ENCODE measurements at regions not wholly inside any gene's neighbourhood (a gene's known extent, or its start where the extent isn't known, plus 50 kb on each side); places are given as distances from the start of the nearest gene placed in this dataset.

DNA sequence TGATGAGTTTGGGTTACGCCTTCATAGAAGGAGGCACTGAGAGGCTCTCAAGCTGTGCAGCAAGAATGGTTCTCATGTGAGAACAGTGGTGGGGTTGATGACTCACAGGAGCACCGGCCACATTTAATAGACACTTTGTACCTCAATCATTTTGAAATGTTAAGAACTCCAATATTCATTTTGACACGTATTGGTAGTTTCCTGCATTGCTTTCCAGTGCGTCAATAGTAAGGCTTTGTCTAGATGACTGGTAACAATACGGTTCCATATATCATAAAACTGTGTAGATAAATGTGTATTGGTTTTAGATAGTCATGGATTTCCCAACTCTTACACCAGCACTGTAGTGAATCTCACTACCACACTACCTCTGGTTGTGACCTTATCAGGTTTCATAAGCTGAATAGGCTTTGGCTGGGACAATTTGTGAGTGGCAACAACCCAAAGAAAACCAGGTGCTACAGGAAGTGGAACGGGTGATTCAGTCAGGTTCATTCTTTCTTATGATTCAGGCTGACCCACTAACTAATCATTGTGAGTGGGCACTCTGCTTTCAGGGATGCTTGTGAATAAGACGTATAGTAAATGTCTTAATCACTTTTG is 362.6 kb downstream of the KLF5 start:
- no peak for DNase-seq

DNA sequence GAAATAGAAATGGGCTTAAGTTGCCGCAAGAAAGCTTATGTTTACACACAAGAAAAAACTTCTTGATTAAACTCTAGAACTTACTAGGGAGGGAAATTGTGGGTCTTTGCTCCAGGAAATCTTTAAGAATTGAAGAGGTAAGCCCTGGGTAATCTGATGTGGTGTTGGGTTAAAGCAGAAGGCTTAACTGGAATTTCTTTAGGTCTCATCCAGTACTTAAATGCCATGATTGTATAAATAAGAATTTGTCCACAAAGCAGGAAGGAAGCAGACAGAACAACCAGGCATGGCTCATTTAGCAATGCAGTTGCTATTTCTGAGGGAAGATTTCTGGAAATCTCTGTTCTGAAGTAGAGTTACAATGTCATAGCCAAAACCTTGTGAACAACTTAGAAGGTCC is 360.4 kb downstream of the KLF5 start:
- DNase-seq, result no peak

DNA sequence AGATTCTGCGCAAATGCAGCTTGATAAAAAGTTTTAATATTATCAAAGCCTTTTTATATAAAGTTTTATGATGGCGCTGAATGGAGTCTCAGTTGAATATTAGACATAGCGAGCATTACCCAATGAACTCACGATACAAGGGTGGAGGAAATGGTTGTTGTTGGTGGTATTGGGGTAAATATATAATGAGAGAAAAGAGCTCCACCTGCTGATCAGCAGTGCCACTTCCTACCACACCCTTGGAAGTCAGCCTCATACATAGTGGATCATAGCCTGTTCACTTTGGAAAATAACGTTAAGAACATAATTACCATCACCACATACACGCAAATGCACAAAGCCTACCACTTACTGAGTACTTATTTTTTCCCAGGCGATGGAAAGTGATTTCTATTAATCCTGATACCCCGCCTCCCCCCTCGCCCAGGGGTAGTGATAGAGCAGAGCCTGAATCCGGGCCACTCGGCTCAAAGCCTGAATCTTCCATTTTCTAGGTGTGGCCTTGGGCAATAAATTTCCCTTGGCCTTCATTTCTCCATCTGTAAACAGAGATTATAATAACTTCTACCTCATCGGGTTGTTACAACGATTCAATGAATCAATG is 358.3 kb downstream of the KLF5 start:
- DNase-seq, result no peak

DNA sequence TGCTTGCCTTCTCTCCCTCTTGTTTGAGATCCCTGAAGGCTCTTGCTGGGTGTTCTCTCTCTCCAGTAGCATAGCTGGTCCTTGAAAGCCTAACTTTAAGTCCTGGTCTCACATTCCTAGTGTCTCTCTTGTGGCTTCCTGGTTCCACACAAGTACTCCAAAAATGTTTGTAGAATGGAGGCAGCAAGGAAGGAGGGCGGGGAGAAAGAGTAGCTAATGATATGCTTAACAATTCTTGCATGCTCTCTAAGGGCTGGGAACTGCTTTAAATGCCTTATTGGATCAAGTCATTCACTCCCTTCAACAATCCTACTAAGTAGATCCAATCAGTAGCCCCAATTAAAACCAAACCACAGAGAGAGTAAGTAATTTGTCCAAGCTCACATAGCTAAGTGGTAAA is 357.3 kb downstream of the KLF5 start:
- DNase-seq, result no peak

DNA sequence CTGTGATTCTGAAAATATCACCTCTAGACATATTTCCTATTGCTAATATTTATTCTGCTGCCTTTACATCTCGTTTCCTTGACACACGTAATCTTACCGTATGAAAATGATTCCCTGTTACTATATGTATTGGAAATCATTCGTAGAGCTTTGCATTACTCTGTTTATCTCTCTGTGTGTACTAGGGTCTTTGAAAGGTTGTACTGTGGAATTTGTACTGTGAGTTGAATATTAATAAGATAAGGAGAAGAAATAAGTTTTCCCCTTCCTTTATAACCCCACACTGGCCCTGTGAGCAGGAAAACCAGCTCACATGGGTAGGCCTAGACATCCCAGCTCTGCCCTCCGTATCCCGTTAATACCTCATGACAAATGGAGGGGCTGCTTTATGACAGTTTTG is 354.9 kb downstream of the KLF5 start:
- DNase-seq, result no peak

DNA sequence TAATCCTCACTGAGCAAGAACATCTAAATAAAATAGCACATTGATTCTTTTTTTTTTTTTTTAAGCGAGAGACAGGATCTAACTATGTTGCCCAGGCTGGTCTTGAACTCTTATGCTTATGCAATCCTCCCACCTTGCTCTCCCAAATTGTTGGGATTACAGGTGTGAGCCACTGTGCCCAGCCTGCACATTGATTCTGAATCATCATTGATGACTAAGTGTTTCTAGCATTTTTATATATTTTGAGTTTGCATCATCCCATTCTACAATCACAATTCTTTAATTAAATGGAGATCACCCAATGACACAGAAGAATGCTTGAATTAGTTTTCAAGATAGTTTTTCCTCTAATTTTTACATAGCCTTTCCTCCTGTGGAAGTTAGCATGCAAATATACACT is 354.1 kb downstream of the KLF5 start:
- DNase-seq, result no peak

DNA sequence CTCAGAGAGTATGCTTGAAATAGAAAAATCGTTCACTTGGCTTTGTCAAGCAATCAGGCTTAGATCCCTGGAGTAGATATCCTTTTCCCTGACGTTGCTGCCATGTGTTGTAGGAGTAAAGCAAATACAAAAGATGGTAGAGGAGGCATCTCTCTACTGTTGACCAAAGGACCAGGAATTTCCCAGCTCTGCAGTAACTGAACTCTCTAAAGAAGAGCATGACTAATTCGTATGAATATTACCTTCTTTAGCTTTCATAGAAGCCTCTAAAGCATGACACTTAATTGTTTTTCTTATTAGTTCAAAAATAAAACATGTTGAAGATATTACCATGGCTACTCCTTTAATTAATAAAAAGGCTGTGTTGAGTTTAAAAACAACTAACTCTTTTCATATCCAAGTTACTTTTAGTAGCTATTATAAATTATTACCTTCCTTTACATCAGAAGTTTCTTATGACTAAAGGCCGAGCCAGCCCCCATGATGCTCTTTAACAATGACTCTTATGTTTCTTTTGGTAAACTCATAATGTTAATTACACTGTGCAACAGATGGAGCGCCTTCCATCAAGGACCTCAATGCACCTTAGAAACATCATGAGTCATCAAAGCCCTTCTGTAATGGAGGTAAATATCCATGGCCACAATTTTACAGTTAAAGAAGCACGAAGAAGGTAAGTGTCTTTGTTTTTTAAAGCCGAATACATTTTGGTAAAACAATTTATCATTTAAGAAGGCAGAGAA is 352.4 kb downstream of the KLF5 start:
- no peak for DNase-seq

DNA sequence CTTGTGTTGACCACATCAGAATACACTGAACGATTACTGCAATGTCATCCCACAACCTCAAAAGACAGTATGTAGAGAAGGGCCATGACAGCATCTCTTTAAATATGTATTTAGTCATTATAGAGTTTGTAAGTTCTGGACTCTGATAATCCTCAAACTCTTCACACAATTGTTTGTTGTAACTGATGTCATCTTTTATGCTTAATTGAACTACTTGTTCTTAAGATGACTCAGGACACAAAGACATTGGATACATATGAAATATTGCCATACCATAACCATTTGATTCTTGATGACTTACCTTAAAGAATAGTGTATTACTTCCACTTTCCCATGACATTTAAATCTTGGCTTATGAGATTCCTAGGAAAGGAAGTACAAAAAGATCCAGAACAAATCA is 347.6 kb downstream of the KLF5 start:
- no peak for DNase-seq

DNA sequence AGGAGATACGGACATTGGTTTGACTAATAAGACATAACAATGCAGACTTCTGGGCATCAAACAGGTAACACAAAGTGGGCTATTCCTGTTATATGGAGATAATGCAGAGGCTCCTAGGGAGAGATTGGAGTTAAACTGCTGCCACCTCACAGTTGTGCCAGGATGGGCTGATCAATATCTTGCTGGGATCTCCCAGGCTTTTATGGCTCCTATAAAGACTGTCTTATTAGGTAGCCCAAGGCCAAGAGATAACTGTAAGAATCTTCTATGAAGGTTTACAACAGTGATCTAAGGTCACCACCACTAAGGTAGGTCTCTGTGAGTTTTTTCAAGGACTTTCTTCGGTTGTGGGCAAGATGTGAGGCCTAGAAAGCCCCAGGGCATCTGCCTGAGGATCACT is 345.8 kb downstream of the KLF5 start:
- no peak for DNase-seq

DNA sequence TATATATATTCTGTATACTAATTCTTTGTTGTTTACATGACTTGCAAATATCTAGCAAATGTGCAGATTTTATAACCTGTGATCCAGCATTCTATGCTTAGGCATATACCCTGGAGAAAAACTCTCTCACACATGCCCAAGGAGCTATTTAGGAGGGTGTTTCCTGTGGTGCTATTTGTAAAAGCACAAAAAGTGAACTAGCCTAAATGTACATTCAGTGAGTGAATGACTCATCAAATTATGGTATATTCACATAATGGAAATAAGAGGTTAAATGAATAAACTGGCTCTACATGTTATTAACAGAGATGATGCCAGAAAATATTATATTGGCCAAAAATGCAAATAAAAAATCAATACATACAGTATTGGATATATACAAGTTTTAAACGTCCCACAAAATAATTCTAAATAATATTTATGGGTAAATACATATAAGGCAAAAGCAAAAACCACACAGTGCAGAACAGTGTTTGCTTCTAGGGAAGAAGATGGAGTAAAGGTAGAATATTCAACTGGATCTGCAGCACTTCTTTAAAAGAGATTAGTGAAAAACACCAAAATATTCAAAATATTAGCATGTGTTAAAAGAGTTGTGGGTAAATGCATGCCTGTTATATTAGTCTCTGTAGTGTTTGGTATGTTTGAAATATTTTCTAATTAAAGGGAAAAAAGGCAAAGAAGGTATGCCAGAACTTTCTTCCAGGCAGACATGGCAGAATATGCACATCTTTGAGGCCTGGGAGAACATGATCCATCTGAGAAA is 344.7 kb downstream of the KLF5 start:
- no peak for DNase-seq

DNA sequence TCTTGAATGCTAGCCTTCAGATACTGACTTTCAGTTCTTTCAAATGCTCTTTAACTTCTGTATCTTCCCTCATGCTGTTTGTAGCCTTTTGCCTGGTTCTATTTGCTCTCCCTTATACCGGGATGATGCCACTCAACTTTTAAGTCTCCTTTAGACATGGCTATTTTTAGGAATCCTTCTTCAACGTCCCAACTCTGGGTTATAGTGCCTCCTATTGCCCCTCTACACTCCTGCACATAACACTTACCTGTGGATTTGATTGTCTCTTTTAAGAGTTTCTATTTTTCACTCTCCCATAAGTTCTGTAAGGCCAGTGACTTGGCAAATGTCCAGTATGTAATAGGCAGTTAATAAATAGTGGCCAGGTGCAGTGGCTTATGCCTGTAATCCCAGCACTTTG is 343.0 kb downstream of the KLF5 start:
- no peak for DNase-seq

DNA sequence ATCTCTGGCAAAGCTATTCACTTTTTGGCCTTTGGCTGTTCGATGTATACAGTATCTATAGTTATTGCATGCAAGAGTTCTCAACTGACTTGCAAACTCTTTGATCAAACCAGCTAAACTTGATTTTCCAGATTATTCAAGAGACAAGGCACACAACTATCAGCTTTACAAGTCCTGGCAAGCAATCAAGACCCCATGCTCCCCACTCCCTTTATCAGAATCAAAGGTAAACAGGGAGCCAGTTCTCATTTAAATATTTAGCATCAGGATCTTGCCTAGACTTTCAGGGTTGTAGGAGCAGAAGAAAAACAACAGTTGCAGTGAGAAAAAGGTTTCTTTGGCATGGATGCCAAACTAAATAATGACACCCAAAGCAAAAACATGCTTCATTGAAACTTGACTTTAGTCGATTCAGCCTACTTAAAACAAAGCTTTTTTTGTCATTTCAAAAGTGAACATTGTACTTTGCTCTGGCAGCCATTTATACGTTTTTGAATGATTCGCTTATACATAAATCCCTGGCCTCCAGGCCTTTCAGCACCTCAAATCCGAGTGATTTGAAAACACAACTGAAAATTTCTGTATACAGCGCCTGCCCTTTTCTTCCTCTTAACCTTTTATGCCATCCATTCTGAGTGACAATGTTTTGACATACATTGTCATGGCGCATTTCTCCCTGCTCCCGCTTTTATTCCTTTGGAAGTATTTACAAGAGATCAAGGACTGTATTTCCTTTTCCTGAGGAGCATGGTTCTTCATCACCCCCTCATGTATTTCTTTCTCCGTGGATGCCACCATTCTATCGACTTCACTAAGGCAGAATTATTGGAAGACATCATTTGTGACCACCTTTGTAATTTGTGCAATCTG is 340.8 kb downstream of the KLF5 start:
- DNase-seq, result no peak

DNA sequence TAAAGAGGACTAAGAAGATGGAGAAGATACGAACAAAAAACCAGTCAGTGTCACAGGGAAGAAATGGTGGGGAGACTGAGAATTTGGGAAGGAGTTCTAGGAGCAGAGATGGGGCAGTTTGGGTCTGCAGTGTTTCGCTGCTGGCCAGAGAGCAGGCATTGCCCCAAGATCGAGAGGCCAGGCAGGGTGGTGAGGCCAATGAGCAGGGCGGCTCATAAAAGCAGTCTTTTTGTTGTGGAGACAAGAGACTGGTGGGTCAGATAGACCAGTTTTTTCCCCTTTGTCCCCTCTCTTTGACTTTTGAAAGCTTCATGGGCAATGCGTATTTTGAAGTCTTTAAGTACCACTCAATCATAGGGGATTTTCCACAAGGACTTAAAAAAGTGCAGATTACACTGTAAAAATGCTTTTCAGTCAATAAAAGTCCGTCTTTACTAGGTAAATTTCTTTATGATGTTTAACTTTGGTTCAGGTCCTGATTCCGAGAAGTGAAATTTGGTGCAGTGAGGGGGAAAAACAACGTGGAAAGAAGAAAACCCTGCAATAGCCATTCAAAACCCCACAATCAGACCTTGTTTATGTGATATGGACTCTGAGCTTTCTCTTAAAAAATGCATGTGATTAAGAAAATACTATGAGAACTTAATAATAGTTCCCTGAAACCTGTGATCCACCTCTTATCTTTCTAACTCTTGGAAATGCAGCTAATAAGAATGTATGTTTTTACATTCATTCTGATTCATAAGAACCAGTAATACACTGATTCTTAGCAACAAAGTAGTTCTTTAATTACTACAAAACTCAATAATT is 338.9 kb downstream of the KLF5 start:
- DNase-seq, result no peak

DNA sequence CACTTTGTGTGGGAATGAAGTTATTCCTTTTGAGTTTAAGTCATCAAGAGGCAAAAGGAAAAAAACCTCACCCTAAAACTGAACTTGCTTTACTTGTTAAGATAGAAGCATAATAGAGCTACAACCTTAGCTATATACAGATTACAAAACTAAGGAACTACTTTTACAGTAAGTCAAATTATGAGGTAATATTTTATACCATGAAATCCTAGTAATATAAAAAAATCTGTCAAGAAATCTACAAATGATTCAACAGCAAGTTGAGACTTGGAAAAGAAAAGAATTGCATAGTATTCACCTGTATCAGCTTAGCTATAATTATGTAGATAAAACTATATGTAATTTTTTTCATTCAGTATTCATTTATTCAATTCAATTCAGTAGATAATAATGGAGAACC is 335.3 kb downstream of the KLF5 start:
- DNase-seq, result no peak

DNA sequence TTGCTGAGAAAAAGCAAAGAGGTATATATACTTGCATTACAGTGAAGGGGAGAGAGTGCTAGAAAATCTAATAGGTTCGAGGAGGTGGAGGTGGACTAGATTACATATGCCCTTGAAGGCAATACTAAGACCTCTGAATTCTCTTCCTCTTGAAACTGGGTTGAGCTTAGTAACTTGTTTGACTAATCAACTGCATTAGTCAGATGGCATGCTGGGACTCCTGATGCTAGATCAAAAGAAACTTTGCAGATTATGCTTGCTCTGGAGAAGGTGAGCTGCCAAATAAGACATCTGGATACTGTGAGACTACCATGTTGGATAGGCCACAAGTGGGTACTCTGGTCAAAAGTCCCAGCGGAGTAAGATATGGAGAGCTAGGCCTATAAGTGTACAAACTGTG is 331.3 kb downstream of the KLF5 start:
- DNase-seq, result no peak

DNA sequence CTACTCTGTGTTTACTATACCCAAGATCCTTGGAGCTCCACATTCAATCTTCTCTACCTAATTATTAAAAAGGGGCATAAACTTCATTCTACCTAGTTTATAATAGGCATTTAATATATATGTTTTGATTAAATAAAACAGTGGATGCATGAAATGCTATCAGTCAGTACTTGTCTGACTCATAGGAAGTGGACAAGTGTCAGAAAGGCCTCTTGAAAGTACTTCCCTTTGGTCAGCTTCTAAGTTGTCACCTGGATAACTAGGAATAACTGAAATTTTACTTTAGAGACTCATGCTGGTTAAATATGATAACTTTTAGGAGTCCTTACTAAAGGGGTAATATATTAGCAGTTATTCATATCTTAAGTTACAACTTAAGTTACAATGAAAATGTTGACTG is 329.8 kb downstream of the KLF5 start:
- no peak for DNase-seq

DNA sequence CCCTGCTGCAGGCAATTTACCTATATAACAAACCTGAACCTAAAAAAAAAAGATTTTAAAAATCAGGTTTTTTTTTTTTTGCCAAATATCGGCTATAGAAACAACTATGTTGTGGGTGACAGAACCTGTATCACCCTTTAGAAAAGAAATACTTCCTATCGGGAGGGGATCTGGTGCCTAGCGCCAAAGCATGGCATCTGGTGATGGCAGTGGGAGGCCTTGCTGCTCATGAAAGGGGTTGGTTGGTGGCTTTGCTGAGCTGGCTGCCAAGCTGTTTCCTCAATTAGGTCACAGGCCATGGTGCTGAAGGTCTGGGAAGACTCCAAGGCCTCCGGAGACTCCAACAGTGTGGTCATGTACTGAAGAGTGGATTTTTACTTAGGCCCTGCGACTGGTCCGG is 328.5 kb downstream of the KLF5 start:
- no peak for DNase-seq

DNA sequence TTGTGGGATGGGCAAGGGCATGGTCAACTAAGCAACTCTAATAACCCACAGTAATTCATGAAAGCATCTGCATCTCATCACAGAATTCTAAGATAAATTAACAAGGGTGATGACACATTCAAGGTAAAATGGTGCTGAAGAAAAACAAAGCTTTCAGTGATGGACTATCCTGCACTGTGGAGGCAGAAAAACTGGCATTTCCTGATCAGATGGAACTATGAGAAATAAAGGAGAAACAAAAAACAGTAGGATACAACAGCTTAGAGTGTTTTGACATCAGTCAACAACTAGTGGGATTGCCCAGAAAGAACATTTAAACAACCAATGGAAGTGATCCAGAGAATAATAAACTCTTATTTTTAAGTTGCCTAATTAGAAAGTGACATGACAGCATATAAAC is 327.0 kb downstream of the KLF5 start:
- no peak for DNase-seq

DNA sequence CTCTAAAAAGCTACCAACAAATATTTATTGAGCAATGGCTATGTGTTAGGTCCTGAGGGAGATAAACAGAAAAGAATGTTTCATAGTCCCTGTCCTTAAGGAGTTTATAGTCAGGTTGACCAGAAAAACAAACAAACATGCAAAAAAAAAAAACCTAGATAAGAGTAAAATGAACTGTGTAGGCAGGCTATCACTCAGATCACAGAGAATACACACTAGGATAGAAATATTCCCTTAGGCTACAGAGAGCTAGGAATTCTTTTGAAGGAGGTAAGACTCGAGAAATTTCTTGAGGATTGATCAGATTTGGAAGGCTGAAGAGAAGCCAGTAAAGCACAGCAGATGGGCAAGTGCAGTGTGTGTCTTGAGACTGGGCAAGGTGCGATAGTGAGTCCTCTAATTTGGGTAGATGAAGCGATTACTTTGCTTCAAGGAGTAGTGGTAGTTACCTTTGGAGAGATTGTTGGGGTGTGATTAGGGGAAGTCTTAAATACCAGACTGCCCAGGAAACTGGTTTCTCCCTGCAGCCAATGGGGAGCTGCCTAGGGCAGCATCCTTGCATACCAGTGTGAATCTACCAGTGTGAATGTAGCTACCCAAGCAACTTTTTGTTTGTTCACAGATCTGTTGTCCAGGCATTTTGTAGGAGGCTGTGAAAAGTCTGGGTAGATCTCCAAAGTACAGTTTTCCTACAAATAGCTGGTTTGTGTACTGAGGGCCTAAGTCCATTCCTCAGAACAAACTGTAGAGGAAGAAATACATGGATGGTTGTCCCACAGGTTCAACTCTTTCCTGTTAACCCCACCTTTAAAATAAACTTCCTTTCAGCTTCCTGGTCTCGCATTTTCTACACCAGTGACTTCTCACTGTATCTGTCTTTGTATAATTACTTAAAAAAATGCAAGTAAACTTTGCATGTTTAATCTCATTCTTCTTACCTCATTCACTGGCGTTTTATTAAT is 314.1 kb downstream of the KLF5 start:
- no peak for DNase-seq

DNA sequence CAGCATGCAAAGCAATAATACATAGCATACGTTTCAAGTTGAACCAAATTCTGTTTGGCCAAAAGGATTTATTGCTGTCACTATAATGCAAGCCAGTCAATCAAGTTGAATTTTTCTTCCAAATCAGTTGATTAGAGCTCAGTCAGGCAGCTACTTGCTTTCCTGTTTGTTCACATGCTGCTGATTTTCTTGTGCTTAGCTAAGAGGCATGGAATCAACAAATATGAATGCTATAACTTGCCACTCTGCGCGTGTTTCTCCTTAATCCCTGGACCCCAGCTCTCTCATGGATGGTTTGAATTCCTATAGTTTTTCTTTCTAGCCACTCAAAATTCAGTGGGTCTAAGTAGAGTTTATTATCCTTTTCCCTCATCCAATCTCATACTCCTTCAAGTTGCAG is 311.3 kb downstream of the KLF5 start:
- no peak for DNase-seq

DNA sequence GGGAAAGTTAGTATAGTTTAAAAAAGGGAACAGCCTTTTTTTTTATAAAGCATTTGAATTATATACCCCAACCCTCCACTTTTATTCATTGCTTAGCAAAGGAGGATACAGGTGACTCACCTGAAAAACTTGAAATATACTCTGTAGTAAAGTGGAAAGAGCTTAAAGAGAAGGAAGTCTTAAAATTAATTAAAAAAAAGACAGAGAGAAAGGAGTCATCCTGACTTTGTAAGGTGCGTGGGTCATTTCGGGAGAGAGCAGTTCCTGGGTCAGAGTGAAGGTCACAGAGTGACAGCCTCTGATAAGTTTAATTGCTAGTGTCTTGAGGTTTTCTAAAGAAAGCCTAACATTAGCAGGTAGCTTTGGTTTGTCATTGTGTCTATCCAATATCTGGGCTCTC is 310.3 kb downstream of the KLF5 start:
- DNase-seq, result no peak
